GM12872 (cell line): ENCODE measurements at regions not wholly inside any gene's neighbourhood (a gene's known extent, or its start where the extent isn't known, plus 50 kb on each side); places are given as distances from the start of the nearest gene placed in this dataset.

Source experiments
- TF ChIP-seq, protein P1 (sequence below): IDR thresholded peaks from 3 replicates; pipeline ENCODE4 v1.5.1; 2011; ENCODE audit warnings: low read depth, mild to moderate bottlenecking, low read length, moderate library complexity; ENCODE audit not compliant: insufficient read depth

DNA sequence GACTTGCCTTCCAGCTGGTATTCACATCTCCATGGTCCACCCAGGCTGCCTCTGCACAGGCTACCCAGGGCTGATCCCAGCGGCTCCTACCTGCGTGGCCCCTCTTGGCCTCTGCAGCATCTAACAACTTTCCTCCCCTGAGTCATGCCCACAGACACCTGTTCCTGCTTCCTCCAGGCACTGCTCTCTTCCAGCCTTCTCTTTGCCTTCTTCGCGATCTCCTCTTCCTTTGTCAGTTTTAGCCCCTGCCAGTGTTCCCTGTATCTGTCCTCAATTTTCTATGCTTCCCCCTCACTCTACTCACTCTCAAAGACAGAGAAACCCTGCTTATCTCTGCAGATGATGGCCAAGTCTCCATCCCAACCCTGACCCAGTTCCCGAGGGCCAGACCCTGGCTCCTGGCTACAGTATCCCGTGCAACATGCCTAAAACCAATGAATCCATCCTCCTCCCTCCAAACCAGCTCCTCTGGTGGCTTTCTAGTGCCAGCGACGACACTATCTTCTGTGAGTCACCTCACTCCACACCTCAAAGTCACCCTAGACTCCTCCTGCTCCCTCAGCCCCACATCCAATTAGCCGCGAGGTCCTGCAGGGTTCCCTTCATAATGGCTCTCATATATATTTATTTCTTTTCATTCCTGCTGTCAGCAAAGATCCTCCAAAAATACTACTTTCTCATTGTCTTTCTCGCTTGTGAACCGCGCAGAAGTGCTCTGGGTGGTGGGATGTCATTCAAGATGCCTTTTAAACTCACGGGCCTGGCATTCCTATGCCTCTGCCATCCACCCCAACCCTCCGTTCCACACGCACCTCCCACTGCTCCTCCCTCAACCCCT lies 259.2 kb downstream of the TOMM20 start:
- TF ChIP-seq, protein P1, sequence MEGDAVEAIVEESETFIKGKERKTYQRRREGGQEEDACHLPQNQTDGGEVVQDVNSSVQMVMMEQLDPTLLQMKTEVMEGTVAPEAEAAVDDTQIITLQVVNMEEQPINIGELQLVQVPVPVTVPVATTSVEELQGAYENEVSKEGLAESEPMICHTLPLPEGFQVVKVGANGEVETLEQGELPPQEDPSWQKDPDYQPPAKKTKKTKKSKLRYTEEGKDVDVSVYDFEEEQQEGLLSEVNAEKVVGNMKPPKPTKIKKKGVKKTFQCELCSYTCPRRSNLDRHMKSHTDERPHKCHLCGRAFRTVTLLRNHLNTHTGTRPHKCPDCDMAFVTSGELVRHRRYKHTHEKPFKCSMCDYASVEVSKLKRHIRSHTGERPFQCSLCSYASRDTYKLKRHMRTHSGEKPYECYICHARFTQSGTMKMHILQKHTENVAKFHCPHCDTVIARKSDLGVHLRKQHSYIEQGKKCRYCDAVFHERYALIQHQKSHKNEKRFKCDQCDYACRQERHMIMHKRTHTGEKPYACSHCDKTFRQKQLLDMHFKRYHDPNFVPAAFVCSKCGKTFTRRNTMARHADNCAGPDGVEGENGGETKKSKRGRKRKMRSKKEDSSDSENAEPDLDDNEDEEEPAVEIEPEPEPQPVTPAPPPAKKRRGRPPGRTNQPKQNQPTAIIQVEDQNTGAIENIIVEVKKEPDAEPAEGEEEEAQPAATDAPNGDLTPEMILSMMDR = no peak

DNA sequence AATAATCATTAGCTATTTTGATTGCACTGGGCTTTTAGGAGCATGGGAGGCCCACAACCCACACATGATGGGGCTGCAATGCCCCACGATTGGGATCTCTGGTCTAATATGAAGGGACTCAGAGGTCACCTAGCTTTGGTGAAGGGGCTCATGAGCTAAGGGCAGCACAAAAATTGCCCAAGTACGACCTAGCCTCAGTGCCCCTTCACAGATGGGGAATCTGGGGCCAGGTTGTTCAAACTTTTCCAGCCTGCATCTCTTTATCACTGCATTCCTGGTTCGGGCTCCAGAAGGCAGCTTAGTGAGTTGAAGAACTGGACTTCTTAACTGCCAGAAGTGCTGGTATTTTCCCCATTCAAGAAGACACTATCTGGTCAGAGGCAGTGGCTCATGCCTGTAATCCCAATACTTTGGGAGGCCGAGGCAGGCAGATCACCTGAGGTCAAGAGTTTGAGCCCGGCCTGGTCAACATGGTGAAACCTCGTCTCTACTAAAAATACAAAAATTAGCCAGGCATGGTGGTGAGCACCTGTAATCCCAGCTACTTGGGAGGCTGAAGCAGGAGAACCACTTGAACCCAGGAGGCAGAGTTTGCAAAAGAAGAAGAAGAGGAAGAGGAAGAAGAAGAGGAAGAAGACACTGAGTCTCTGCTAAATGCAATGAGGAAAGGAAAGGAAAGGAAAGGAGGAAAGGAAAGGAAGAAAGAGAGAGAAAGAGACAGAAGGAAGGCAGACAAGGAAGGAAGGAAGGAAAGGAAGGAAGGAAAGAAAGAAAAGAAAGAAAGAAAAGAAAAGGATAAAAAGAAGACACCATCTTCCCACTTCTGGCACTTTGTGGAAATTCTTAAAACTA lies 258.5 kb upstream of the IRF2BP2 start:
- TF ChIP-seq, protein P1 = no peak

DNA sequence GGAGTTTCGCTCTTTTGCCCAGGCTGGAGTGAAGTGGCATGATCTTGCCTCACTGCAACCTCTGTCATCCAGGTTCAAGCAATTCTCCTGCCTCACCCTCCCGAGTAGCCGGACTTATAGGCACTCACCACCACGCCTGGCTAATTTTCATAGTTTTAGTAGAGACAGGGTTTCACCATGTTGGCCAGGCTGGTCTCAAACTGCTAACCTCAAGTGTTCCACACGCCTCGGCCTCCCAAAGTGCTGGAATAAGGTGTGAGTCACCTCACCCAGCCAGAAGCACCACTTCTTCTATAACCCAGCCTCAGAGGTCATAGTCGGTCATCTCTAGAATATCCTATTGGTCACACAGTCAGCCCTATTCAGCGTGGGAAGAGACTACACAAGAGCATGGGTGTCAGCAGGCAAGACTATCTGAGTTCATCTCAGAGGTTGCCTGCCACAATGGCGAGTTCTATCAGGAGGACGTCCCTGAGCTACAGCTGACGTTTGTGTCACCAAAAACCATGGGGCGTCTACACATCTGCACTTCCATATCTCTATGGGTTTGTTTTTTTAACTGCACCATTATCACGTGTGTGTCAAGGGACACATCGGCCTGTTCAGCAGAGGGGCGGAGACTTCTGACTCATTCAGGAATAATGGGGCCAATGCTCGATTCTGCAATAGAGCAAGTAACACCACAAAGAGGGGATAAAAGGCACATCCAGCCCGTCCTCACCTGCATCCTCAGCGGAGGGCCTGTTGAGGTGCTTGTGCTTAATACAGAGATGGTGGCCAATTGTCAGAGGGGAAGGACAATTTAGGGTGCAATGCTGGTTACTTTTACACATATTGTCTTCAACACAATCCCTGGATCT lies 256.3 kb upstream of the IRF2BP2 start:
- TF ChIP-seq, protein P1 = no peak

DNA sequence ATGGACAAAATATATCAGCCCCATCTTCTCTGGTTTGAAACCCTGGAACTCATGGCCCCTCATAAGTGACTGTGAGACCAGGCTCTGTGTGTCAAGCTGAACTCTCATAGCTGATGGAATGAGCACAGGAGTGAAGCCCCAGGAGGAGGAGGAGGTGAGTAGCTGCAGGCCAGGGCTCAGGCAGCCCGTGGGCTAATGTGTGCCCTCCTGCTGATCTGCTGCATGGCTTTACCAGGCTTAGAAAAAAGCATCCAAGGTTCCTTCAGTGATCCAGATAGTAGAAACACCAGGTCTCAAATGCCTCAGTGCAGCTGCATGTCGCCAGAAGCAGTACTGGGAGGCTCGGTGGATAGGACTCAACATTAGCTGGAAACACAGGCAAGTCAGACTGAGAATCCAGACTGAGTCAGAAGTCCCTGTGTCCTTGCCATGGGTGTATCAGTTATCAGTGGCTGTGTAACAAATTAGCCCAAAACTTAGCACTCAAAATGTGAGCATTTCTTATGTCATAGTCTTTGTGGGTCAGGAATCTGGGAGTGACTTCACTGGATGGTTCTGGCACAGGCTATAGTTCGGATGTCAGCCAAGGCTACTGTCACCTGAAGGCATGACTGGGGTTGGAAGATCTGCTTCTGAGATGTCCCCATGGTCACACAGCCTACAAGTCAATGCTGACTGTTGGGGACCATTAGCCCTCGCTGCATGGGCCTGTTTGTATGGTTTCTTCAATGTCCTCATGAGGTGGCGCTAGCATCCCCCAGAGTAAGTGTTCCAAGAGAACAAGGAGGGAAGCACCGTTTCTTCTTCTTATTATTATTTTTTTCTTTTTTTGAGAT lies 255.4 kb upstream of the IRF2BP2 start:
- TF ChIP-seq, protein P1 = no peak

DNA sequence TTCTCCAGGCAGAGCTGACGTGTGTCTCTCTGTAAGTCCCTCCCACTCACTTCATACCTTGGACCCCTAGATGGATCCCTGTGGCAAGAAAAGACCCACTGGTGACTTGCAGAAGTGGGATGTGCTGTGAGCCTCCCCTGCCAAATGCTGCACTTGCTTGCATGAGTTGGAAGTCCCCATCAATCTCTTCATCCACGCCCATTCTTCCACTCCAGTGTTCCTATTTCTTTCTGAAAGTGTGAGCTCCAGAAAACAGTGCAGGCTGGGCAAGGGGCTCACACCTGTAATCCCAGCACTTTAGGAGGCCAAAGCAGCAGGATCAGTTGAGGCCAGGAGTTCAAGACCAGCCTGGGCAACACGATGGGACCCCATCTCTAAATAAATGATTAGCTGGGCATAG lies 254.1 kb upstream of the IRF2BP2 start:
- TF ChIP-seq, protein P1 = no peak

DNA sequence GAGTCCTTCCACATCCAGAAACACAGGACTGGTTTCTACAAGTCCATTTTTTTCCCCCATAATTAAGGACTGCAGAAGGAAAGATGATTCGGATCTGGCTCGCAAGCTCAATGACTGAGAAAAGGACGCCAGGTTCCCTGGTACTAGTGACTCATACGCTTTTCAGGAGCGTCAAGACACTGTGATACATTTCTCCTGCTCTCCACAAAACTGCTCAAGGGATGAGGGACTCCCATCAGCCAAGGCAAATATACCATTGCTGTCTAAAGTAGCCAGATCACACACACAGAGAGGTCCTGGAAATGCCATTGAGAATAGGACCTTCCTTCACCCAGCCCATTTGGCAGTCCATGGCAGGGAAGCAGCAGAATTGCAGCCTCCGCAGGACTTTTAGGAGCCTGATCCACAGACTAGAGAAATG lies 253.6 kb upstream of the IRF2BP2 start:
- TF ChIP-seq, protein P1 = no peak
